GM06990 (cell line): ENCODE measurements at regions not wholly inside any gene's neighbourhood (a gene's known extent, or its start where the extent isn't known, plus 50 kb on each side); places are given as distances from the start of the nearest gene placed in this dataset.

Experiments
- DNase-seq: peaks from one replicate; pipeline ENCODE4 v3.0.0-alpha.2; 2011; ENCODE audit not compliant: insufficient read length; ENCODE audit errors: extremely low read depth
- H3K27me3 ChIP-seq: replicated peaks from 2 replicates; pipeline ENCODE4 v1.6.0; 2011; ENCODE audit warnings: low read length; ENCODE audit not compliant: control insufficient read depth, insufficient read depth
- H3K36me3 ChIP-seq: 2 replicates; pipeline ENCODE4 v1.5.1; 2011; ENCODE audit warnings: low read length; ENCODE audit not compliant: control insufficient read depth, insufficient read depth
- H3K4me3 ChIP-seq: replicated peaks from 2 replicates; pipeline ENCODE4 v1.5.1; 2011; ENCODE audit warnings: low read depth, mild to moderate bottlenecking, control low read depth, low read length
- TF ChIP-seq, protein P1 (sequence below): IDR thresholded peaks from 2 replicates; pipeline ENCODE4 v1.5.1; 2011; ENCODE audit warnings: low read length, control low read depth, mild to moderate bottlenecking, inconsistent platforms; ENCODE audit not compliant: insufficient read depth, poor library complexity, severe bottlenecking

DNA sequence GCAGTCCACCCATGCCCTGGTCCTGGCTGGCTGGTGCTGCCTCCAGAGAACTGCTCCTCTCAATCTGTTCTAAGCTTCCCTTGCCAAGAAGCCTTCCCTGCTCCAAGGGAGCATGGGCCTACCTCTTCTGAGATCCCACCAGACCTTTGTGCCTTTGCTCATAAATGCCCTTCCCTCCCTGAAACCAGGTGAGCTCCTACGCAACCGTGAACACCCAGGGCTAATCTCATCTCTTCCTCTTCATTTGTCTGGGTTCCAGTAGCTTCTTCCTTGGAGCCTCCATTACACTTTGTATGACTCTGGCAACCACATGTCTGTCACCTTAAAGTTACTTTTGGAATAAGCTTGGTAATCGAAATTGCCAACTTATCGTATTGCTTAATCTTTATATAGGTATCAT is 270.6 kb downstream of the PBX3 start:
- TF ChIP-seq, protein P1, sequence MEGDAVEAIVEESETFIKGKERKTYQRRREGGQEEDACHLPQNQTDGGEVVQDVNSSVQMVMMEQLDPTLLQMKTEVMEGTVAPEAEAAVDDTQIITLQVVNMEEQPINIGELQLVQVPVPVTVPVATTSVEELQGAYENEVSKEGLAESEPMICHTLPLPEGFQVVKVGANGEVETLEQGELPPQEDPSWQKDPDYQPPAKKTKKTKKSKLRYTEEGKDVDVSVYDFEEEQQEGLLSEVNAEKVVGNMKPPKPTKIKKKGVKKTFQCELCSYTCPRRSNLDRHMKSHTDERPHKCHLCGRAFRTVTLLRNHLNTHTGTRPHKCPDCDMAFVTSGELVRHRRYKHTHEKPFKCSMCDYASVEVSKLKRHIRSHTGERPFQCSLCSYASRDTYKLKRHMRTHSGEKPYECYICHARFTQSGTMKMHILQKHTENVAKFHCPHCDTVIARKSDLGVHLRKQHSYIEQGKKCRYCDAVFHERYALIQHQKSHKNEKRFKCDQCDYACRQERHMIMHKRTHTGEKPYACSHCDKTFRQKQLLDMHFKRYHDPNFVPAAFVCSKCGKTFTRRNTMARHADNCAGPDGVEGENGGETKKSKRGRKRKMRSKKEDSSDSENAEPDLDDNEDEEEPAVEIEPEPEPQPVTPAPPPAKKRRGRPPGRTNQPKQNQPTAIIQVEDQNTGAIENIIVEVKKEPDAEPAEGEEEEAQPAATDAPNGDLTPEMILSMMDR: no peak
- DNase-seq: no peak
- H3K4me3 ChIP-seq: no peak overlapping the region
- no peaks in the 10 kb centered on the region for H3K27me3 ChIP-seq
- no peaks in the 10 kb centered on the region for H3K36me3 ChIP-seq

DNA sequence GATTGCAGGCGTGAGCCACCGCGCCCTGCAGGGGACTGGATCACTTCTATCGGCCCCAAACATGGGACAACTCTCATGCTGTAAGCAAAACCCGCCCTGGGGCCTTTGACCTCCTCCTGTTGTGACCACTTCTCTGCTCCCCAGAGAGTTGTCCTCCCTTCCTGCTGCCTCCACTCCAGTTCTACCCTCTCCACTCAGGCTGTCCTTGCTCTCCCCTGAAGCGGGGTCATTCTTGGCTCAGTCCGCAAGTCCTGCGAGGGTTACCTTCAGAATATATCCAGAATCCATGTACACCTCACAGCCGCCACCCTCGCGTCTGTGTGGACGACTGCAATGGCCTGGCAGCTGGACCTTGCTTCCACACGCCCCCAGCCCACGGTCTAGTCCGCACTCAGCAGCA is 273.7 kb downstream of the PBX3 start:
- Histone ChIP-seq H3K4me3 (no peak overlapping the region), H3K27me3 (no peaks in the 10 kb centered on the region), H3K36me3 (no peaks in the 10 kb centered on the region)
- TF ChIP-seq, protein P1: no peak
- DNase-seq: no peak

DNA sequence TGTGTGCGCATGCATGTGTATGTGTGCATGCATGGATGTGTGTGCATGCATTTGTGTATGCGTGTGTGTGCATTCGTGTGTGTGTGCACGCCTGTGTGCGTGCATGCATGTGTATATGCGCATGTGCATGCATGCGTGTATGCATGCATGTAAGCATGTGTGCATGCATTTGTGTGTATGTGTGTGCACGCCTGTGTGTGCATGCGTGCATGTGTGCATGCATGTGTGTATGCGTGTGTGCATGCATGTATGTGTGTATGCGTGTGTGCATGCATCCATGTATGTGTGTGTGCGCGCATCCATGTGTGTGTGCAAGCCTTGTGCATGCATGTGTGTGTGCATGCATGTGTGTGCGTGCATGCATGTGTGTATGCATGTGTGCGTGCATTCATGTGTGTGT is 276.8 kb downstream of the PBX3 start:
- TF ChIP-seq, protein P1: no peak
- DNase-seq: no peak
- Histone ChIP-seq H3K27me3 (no peaks in the 10 kb centered on the region), H3K4me3 (no peak overlapping the region), H3K36me3 (no peaks in the 10 kb centered on the region)

DNA sequence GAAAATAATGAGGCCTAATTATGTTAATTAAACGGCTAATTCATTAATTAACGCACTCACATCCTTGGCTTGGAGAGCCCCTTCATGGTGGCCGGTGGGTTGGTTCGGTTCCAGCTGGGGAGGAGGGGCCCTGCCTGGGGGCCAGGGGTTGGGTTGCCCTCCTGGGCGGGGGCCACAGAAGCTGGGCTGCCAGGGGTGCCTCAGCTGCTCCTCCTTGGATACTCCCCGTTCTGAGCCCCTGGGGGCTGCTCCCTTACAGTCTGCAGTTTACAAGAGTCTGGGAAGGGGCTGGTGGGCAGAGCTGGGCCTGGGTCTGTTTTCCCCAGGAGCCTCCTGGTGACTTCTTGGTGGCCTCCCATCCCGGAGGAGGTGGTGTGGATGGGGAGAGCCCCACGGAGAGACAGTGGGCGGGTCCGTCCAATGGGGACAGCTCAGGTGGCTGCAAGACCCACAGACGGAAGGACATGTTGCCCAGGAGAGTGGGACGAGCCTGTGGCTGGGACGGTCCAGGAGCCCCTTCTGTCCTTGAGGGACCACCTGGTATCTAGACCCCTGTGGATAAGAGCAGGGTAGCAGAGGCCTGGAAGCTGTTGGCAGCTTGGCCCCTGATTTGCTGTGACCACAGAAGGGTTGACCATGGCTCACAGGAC is 277.5 kb downstream of the PBX3 start:
- Histone ChIP-seq H3K4me3 (no peak overlapping the region), H3K27me3 (no peaks in the 10 kb centered on the region), H3K36me3 (no peaks in the 10 kb centered on the region)
- TF ChIP-seq, protein P1: no peak
- DNase-seq: no peak

DNA sequence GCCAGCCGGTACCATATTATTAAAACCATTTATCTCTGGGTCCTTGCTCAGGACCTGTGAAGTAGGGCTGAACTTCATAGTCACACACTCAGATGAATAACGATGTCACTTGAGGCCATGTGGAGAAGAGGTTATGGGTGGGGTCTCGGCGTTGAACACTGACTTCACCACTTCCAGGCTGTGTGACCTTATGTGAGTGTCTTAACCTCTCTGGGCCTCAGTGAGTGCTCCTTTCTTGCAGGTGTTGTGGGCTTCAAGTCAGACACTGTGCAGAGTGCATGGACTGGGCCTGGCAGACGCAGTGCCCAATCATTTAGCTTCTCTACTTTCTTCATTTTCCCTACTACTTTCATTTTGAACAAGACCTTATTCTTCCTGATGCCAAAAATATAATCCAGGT is 278.8 kb downstream of the PBX3 start:
- DNase-seq: no peak
- TF ChIP-seq, protein P1: no peak
- H3K4me3 ChIP-seq: no peak overlapping the region

DNA sequence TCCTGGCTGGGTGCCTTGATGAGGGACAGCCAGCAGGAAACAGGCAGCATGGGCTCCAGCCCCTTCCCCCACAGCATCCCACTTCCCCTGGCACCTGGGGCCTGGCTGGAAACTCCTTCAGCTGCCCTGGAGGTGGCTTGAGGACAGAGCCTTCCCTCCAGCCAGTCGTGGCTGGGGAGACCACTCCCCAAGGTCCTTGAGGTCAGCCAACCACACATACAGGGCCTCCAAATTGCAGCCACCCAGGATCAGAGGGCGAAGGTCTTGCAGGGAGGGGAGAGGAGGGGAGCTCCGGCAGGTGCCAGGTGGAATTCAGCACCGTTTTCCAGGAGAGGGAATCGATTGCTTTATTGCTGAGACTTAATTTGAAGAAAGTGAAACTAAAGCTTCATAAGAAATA is 280.4 kb downstream of the PBX3 start:
- TF ChIP-seq, protein P1: no peak
- no peak for DNase-seq
- no peaks in the 10 kb centered on the region for H3K36me3 ChIP-seq
- H3K27me3 ChIP-seq: no peaks in the 10 kb centered on the region
- no peak overlapping the region for H3K4me3 ChIP-seq

More for the DNA sequence above, 278.8 kb downstream of the PBX3 start:
- no peaks in the 10 kb centered on the region for H3K27me3 ChIP-seq
- H3K36me3 ChIP-seq: no peaks in the 10 kb centered on the region
